ENCODE measurements at regions not wholly inside any gene's neighbourhood (a gene's known extent, or its start where the extent isn't known, plus 50 kb on each side); places are given as distances from the start of the nearest gene placed in this dataset.

DNA sequence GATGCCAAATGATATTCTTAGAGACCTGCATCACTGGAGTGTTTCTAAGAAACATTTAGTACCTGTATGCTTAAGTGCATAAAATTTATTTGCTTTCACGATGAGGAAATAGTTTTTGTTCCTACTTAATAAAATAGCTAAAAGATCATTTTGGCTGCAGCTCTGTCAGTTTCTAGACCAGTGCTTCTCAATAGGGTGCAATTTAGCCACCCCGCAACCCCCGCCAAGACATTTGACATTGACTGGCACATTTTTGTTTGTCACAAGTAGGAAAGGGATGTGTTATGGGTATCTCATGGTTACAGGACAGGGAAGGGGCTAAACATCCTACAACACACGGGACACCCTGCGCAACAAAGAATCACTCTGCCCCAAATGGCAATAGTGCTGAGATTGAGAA, 335.7 kb upstream of the HSF2 start:
- no peak overlapping the region for H3K27ac Mint-ChIP-seq
- H3K4me3 Mint-ChIP-seq = no peak overlapping the region
- no peaks in the 10 kb centered on the region for H3K4me1 Mint-ChIP-seq
- no peak for ATAC-seq (replicated peaks)
- no peaks in the 10 kb centered on the region for H3K36me3 Mint-ChIP-seq (ENCODE audit: low read depth)
- H3K27me3 Mint-ChIP-seq = peaks cover 3% of the 10 kb centered on the region
- no peaks in the 10 kb centered on the region for H3K9me3 Mint-ChIP-seq

DNA sequence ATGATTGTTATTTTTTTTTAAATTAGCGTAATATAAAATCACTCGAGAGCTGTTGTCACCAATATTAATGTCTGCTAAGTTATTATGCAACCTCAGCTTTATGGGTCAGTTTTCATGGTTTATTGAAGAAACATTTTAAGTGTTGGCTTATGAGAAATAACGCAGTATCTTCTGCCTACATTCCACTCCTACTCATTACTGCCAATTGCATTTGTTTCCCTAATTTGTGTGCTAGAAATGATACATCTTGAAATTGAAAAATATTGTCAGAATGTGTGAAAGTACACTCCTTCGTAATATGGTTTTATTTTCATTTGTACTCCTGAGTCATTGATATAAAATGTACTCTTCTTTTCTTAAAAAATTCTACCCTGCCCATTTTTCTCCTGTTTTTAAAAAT, 333.3 kb upstream of the HSF2 start:
- Mint-ChIP-seq H3K4me3 (no peak overlapping the region), H3K27me3 (peaks cover 3% of the 10 kb centered on the region), H3K36me3 (ENCODE audit: low read depth) (no peaks in the 10 kb centered on the region), H3K4me1 (no peaks in the 10 kb centered on the region), H3K27ac (no peak overlapping the region), H3K9me3 (no peaks in the 10 kb centered on the region)
- no peak for ATAC-seq (replicated peaks)

DNA sequence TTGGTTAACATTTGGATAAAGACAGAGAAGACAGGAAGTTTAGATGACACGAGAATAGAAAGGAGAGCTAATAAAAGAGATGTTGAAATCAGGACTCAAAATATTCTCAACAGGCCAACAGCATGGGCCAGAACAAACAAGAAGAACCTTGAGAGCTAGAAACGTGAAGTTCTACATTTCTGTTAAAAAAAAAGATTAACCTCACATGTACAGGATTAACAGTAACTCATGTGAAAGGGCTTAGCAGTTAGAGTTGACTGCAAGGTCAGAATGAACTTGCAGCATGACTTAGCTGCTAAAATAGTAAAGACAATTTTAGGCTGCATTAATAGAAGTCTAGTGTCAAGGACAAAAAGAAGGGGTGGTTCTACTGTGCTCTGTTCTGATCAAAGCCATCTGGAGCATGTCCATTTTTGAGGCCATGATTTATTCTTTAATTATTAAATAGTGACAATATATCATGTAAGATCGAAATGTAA, 331.1 kb upstream of the HSF2 start:
- no peaks in the 10 kb centered on the region for H3K9me3 Mint-ChIP-seq
- ATAC-seq (replicated peaks) = no peak
- H3K36me3 Mint-ChIP-seq (ENCODE audit: low read depth) = no peaks in the 10 kb centered on the region
- no peak overlapping the region for H3K4me3 Mint-ChIP-seq
- no peak overlapping the region for H3K27ac Mint-ChIP-seq
- peaks cover 3% of the 10 kb centered on the region for H3K27me3 Mint-ChIP-seq
- no peaks in the 10 kb centered on the region for H3K4me1 Mint-ChIP-seq

DNA sequence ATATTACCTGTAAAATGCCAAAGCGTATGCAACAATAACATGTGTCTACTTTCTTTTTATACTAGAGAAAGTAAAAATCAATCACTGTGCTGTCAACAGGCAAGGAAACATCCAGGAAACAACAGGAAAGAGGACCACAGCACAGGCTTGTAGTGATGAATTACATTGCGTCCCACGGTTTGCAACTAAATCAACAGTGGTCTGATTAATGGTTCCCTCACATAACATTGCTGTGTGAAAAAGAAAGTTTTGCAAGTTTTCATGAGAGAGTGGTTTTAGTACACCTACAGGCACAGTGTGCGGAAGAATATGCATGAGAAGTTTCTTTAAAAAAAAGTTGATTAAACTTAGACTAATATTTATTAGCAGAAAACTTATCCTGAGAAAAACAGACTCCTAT, 329.5 kb upstream of the HSF2 start:
- ATAC-seq (replicated peaks) = no peak
- Mint-ChIP-seq H3K27me3 (peaks cover 3% of the 10 kb centered on the region), H3K27ac (no peak overlapping the region), H3K4me3 (no peak overlapping the region), H3K36me3 (ENCODE audit: low read depth) (no peaks in the 10 kb centered on the region), H3K9me3 (no peaks in the 10 kb centered on the region), H3K4me1 (no peaks in the 10 kb centered on the region)

DNA sequence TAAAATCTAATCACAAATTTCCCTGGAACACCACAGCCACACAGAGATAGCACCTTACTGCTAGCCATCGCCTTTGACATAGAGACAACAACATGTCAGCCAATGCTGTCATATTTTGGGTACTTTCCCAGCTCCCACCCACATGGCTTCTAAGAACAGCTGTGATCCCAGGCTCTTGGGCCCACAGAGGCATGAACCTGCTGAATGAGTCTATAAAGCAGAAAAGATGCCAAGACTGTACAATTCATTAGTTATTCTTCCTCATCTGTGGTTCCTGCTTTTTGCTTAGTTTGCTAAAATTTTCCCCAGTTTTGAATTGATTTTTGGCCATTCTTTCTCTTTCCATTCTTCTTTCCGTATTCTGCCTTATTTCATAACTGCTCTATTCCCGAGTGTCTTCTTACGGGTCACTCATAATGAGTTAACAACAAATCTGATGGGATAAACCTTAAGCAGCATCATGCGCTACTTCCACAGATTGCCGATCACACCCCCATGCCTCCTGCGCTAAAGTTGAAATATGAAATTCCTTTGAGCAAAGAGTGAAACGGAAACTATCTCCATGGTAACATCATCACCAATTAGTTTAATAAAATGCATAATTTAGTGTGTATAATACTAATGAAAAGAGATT, 327.3 kb upstream of the HSF2 start:
- Mint-ChIP-seq H3K27me3 (no peaks in the 10 kb centered on the region), H3K9me3 (no peaks in the 10 kb centered on the region), H3K36me3 (ENCODE audit: low read depth) (no peaks in the 10 kb centered on the region), H3K27ac (no peak overlapping the region), H3K4me1 (no peaks in the 10 kb centered on the region), H3K4me3 (no peak overlapping the region)
- no peak for ATAC-seq (replicated peaks)

DNA sequence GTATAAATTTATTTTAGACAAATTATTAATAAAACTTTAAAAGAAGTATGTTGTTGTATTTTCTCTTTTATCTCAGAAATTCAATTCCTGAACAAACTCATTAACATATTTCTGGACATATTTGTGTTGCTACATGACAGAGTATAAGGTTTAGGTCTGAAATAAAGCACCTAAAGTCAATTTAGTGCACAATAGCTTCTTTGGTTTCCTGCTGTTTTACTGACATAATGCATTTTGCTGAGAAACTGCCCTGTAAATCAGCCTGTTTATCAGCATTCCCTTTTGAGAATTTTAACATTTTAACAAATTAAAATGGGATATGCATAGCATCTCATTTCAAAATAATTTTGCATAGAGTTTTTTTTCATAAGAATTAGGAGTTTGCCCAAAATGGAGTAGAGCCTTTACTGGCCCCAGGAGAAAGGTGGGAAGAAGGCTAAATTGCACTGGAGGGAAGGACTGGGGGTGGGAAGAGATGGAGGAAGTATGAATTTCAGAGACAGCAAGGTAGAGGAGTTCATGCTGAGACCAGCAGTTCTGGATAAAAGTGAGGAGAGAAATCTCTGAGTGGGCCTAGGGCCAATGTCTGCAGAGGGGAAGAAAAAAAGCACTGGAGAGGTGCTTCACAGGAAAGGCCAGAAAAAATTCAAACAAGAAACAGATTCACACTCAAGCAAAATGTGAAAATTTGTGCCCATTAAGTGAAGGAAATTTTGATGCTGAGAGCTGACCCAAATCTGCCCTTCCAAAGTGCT, 324.2 kb upstream of the HSF2 start:
- no peak overlapping the region for H3K27ac Mint-ChIP-seq
- ATAC-seq (replicated peaks) = no peak
- no peaks in the 10 kb centered on the region for H3K9me3 Mint-ChIP-seq
- no peaks in the 10 kb centered on the region for H3K27me3 Mint-ChIP-seq
- no peaks in the 10 kb centered on the region for H3K4me1 Mint-ChIP-seq
- no peak overlapping the region for H3K4me3 Mint-ChIP-seq
- no peaks in the 10 kb centered on the region for H3K36me3 Mint-ChIP-seq (ENCODE audit: low read depth)

DNA sequence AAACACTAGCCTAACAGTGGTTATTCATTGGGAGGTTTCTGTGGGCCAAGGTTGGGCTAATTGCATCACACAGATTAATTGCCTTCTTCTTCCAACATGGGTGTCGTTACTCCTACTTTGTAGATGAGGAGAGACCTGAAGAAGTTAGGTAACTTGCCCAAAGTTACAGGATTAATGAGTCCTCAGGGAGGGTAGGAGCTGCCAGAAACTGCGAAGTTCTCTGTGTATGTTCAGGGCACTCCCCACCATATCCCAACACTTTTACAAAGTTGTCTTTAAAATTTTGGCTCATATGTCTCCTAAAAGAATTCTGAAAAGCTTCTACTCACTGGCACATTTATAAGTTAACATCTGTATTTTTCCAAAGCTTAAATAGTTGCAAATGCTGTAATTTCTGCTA, 323.5 kb upstream of the HSF2 start:
- no peaks in the 10 kb centered on the region for H3K4me1 Mint-ChIP-seq
- H3K27ac Mint-ChIP-seq = no peak overlapping the region
- H3K9me3 Mint-ChIP-seq = no peaks in the 10 kb centered on the region
- no peak for ATAC-seq (replicated peaks)
- H3K27me3 Mint-ChIP-seq = no peaks in the 10 kb centered on the region
- no peak overlapping the region for H3K4me3 Mint-ChIP-seq
- no peaks in the 10 kb centered on the region for H3K36me3 Mint-ChIP-seq (ENCODE audit: low read depth)

DNA sequence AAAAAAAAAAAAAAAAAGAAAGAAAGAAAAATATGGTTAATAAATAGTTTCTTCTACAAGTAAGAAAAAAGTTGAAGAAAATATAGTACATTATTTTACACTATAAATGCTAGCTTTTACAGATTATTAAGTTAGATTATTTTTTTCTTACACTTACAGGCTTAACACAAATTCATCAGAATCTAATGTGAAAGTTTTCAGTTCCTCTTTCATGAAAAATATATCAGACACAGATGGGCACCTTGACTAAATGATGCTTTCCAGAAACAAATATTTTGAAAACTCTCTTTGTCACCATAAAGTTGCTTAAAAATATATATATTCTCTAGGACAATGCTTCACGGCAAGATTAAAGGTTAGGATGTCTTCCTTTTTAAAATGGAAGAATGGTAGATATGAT, 321.8 kb upstream of the HSF2 start:
- ATAC-seq (replicated peaks) = no peak

DNA sequence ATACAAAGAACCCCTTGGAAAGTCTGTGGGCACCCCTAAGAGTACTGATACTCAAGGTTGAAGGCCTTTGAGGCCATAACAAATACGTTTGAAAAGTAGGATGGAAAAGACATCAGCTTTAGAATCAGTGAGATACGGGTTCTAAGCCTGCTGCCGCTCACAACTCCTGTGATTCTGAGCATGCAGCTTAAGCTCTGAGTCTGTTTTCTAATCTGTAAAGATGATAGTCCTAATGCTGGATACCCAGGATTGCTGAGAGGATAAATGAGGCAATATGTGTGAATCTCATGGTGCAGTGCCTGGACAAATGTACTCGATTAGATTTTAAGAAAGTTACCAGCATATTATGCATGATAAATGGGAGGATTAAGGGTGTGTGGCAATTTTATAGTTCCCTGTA, 321.0 kb upstream of the HSF2 start:
- no peak for ATAC-seq (replicated peaks)
- Mint-ChIP-seq H3K27ac (no peak overlapping the region), H3K4me3 (no peak overlapping the region), H3K36me3 (ENCODE audit: low read depth) (no peaks in the 10 kb centered on the region), H3K4me1 (no peaks in the 10 kb centered on the region), H3K9me3 (no peaks in the 10 kb centered on the region), H3K27me3 (no peaks in the 10 kb centered on the region)

More for the DNA sequence above, 321.8 kb upstream of the HSF2 start:
- H3K36me3 Mint-ChIP-seq (ENCODE audit: low read depth) = no peaks in the 10 kb centered on the region
- no peaks in the 10 kb centered on the region for H3K4me1 Mint-ChIP-seq
- no peak overlapping the region for H3K27ac Mint-ChIP-seq
- no peaks in the 10 kb centered on the region for H3K27me3 Mint-ChIP-seq
- no peak overlapping the region for H3K4me3 Mint-ChIP-seq
- H3K9me3 Mint-ChIP-seq = no peaks in the 10 kb centered on the region

DNA sequence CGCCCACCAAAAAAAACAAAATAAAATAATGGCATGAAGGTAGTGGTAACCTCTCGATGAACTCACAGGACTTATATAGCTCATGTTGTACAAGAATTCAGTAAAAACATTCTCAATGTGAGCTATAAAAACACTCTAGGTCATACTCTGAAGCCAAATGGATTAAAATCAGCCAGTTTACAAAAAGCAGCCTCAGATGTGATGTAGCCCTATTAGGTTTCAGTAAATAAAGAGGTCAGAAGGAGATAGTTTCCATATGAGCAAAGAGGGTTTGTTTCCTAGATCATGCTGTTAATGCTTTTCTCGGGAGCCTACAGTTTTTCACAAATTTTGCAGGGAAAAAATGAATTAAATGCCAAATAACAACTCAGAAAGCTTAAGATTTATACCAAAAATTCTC, 319.5 kb upstream of the HSF2 start:
- H3K9me3 Mint-ChIP-seq = no peaks in the 10 kb centered on the region
- no peak overlapping the region for H3K4me3 Mint-ChIP-seq
- no peaks in the 10 kb centered on the region for H3K27me3 Mint-ChIP-seq
- H3K4me1 Mint-ChIP-seq = no peaks in the 10 kb centered on the region
- H3K36me3 Mint-ChIP-seq (ENCODE audit: low read depth) = no peaks in the 10 kb centered on the region
- no peak for ATAC-seq (replicated peaks)
- H3K27ac Mint-ChIP-seq = no peak overlapping the region

DNA sequence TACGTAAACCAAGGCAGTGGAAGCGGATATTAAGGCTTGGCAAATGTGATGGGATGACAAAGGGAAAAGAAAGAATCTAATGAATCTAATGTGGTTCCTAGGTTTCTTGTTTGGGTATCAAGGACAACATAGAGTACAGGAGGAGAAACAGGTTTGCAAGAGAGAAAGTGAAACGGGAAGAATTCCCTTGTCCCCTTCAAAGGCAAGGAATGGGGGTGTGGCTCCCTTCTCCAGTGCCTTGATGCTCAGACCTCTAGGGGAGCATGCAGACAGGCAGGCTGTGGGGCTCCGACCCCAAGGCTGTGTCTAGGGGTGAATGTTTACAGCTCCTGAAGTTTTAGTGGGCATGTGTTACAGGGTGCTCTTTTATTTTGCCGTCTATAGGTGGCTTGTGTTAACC, 317.5 kb upstream of the HSF2 start:
- Mint-ChIP-seq H3K27ac (no peak overlapping the region), H3K27me3 (no peaks in the 10 kb centered on the region), H3K4me1 (no peaks in the 10 kb centered on the region), H3K36me3 (ENCODE audit: low read depth) (no peaks in the 10 kb centered on the region), H3K9me3 (no peaks in the 10 kb centered on the region), H3K4me3 (no peak overlapping the region)
- no peak for ATAC-seq (replicated peaks)

DNA sequence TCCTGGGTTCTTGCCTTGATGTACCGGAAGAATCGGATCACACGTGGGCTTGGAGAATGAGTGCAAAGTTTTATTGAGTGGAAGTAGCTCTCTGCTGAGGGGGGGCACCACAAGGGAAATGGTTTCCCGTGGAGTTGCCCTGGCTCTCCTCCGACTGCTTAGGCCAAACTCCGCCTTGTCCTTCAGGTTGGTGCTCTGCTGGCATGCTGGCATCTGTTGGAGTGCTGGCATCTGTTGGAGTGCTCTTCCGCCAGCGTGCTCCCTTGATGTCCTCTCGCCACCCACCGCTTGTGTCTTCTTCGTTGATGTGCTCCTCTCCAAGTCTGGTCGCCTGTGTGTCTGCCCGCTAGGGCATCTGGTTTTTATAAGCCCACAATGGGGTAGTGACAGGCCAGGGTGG, 317.1 kb upstream of the HSF2 start:
- H3K36me3 Mint-ChIP-seq (ENCODE audit: low read depth) = no peaks in the 10 kb centered on the region
- H3K4me3 Mint-ChIP-seq = no peak overlapping the region
- H3K4me1 Mint-ChIP-seq = no peaks in the 10 kb centered on the region
- no peaks in the 10 kb centered on the region for H3K9me3 Mint-ChIP-seq
- H3K27ac Mint-ChIP-seq = no peak overlapping the region
- no peaks in the 10 kb centered on the region for H3K27me3 Mint-ChIP-seq
- ATAC-seq (replicated peaks) = no peak

DNA sequence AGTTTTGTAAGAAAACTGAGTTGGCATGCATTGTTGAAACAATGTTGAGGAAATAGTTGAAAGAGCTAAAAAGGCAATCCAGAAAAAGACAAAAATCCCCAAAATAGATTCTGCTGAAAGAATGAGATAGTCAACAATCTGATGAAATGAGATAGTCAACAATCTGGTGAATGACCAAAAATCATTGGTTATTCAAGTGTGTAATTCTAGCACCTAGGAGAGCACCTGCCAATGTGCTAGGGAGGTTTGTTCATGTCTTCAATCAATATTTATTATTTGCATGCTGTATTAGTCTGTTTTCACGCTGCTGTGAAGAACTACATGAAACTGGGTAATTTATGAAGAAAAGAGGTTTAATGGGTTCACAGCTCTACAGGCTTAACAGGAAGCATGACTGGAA, 307.1 kb upstream of the HSF2 start:
- H3K27me3 Mint-ChIP-seq = no peaks in the 10 kb centered on the region
- no peak for ATAC-seq (replicated peaks)
- no peak overlapping the region for H3K27ac Mint-ChIP-seq
- H3K36me3 Mint-ChIP-seq (ENCODE audit: low read depth) = no peaks in the 10 kb centered on the region
- no peaks in the 10 kb centered on the region for H3K4me1 Mint-ChIP-seq
- no peaks in the 10 kb centered on the region for H3K9me3 Mint-ChIP-seq
- no peak overlapping the region for H3K4me3 Mint-ChIP-seq

DNA sequence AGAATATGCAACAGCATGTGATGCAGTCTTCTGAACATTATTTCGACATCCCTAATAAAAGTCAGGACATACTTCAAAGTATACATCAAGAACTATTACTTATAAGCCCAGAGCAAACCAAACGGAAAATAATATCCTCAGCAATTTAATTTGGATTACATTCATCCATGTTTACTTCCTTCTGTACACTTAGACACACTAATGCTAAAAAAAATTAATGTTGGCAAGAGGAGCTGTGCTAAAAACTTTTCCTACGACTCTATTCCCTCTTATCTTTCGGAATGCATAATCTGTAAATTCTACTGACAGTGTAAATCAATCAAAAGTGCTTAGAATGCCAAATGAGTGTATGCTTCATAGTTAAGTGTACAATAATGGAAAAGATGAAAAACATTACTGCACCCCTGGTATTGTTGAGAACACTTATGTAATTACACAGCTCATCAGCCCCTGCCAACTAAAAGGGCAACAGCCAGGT, 301.2 kb upstream of the HSF2 start:
- H3K4me3 Mint-ChIP-seq = no peak overlapping the region
- no peak for ATAC-seq (replicated peaks)
- no peaks in the 10 kb centered on the region for H3K36me3 Mint-ChIP-seq (ENCODE audit: low read depth)
- H3K27ac Mint-ChIP-seq = no peak overlapping the region
- H3K9me3 Mint-ChIP-seq = no peaks in the 10 kb centered on the region
- H3K27me3 Mint-ChIP-seq = no peaks in the 10 kb centered on the region
- no peaks in the 10 kb centered on the region for H3K4me1 Mint-ChIP-seq

DNA sequence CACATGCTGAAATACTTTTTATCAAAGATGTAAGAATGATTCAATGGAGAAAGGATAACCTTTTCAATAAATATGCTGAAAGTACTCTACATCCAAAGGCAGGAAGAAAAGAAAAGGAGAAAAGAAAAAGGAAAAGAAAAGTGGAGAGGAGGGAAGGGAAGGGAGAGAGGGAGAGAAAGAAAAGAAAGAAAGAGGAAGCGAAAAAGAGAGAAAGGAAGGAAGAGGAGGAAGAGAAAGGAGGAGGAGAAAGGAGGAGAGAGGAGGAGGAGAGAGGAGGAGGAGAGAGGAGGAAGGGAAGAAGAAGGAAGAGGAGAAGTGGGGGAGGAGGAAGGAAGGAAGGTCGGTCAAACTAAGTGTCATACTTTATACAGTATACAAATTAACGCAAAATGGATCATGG, 297.4 kb upstream of the HSF2 start:
- no peak for ATAC-seq (replicated peaks)
- Mint-ChIP-seq H3K27ac (no peak overlapping the region), H3K4me3 (no peak overlapping the region), H3K4me1 (no peaks in the 10 kb centered on the region), H3K36me3 (ENCODE audit: low read depth) (no peaks in the 10 kb centered on the region), H3K27me3 (no peaks in the 10 kb centered on the region), H3K9me3 (no peaks in the 10 kb centered on the region)

Data from activated T-helper 17 cell treated with anti-CD3 and anti-CD28 coated beads, Interleukin-2, amount 50 U/mL, for 72 hours (primary cell).